ENCODE measurements at regions not wholly inside any gene's neighbourhood (a gene's known extent, or its start where the extent isn't known, plus 50 kb on each side); places are given as distances from the start of the nearest gene placed in this dataset.

DNA sequence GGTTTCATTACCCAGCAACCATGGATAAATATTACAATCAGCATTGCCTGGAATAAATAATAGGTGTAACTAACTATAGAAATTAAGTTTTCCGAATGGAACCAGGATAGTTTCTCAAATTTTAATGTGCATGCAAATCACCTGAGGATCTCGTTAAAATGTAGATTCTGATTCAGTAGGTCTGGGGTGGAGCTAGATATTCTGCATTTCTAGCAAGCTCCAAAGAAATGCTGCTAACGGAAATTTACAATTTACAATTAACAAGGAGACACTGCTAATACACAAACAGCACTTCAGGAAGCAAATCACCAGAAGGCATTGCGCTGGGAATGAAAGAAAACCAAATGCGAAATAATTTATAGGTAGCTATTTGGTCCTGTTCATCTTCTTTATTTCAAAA, 597.5 kb upstream of the KLF12 start:
- CTCF ChIA-PET, result interaction anchor here (0.6 kb wide), 1 partner anchor 844 kb away, joined by 3 read pairs; no protein-coding TSS in a partner anchor
- no peaks in the 10 kb centered on the region for H3K79me2 ChIP-seq (ENCODE audit: control insufficient read depth, insufficient read depth, low read length)
- POLR2A ChIA-PET, result no interaction called here
- H4K20me1 ChIP-seq (ENCODE audit: control insufficient read depth, insufficient read depth), result no peaks in the 10 kb centered on the region
- TF ChIP-seq, protein P1, sequence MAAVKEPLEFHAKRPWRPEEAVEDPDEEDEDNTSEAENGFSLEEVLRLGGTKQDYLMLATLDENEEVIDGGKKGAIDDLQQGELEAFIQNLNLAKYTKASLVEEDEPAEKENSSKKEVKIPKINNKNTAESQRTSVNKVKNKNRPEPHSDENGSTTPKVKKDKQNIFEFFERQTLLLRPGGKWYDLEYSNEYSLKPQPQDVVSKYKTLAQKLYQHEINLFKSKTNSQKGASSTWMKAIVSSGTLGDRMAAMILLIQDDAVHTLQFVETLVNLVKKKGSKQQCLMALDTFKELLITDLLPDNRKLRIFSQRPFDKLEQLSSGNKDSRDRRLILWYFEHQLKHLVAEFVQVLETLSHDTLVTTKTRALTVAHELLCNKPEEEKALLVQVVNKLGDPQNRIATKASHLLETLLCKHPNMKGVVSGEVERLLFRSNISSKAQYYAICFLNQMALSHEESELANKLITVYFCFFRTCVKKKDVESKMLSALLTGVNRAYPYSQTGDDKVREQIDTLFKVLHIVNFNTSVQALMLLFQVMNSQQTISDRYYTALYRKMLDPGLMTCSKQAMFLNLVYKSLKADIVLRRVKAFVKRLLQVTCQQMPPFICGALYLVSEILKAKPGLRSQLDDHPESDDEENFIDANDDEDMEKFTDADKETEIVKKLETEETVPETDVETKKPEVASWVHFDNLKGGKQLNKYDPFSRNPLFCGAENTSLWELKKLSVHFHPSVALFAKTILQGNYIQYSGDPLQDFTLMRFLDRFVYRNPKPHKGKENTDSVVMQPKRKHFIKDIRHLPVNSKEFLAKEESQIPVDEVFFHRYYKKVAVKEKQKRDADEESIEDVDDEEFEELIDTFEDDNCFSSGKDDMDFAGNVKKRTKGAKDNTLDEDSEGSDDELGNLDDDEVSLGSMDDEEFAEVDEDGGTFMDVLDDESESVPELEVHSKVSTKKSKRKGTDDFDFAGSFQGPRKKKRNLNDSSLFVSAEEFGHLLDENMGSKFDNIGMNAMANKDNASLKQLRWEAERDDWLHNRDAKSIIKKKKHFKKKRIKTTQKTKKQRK (IDR thresholded peaks at IDR 0.05; ENCODE audit: low read depth, low read length), result no peak
- TF ChIP-seq CBX5 (IDR thresholded peaks at IDR 0.05; ENCODE audit: low read depth) (no peak), RELA (IDR thresholded peaks at IDR 0.05; ENCODE audit: borderline replicate concordance, partially characterized antibody) (no peak), NRF1 (conservative IDR thresholded peaks at IDR 0.05; ENCODE audit: low read depth, low read length) (no peak), EED (IDR thresholded peaks at IDR 0.05; ENCODE audit: low read depth) (no peak), GATAD2B (conservative IDR thresholded peaks at IDR 0.05; ENCODE audit: low read depth) (no peak), NFIC (IDR thresholded peaks at IDR 0.05; ENCODE audit: low read depth, low read length) (no peak)
- intact Hi-C loops (cut with micrococcal nuclease; ENCODE audit: unreplicated experiment) (no loop called here), in situ Hi-C loops (cut with MboI) (no loop called here)
- WGBS (ENCODE audit: insufficient coverage, insufficient replicate concordance, low lambda C conversion rate, missing lambda C conversion rate), result 50% methylated on average over 5 of the region's 5 CpGs
- no peaks in the 10 kb centered on the region for H3K36me3 ChIP-seq (ENCODE audit: control insufficient read depth in 2 of 2, insufficient read depth in 2 of 2, low read length in 1 of 2)
- H3K4me2 ChIP-seq (ENCODE audit: control insufficient read depth, insufficient read depth), result no peak overlapping the region
- BruUV-seq (replicated peaks), result no TSS peak
- no peak overlapping the region for H3K9ac ChIP-seq (ENCODE audit: control insufficient read depth, insufficient read depth, low read length)
- no peak overlapping the region for H3K4me3 ChIP-seq
- DNase-seq (ENCODE audit: low read depth, low spot score) (no peak), ATAC-seq (no peak), FAIRE-seq (no peak)
- no peak overlapping the region for H2AFZ ChIP-seq (ENCODE audit: control insufficient read depth, low read depth, low read length)
- H3K4me1 ChIP-seq (ENCODE audit: control insufficient read depth, insufficient read depth, low read length), result no peaks in the 10 kb centered on the region
- H3K27ac ChIP-seq (ENCODE audit: control insufficient read depth, insufficient read depth), result no peak overlapping the region
- RAD21 ChIA-PET (ENCODE audit: unreplicated experiment), result no interaction called here
- no peaks in the 10 kb centered on the region for H3K27me3 ChIP-seq (replicated peaks in 1 of 2; ENCODE audit: control insufficient read depth in 2 of 2, insufficient read depth in 2 of 2, low read length in 1 of 2)
- H3K9me3 ChIP-seq (replicated peaks; ENCODE audit: control insufficient read depth, insufficient read depth, low read length), result no peaks in the 10 kb centered on the region
- SMC1A ChIA-PET (ENCODE audit: uncharacterized antibody, unreplicated experiment), result no interaction called here
